WTC11 (cell line): ENCODE measurements at regions not wholly inside any gene's neighbourhood (a gene's known extent, or its start where the extent isn't known, plus 50 kb on each side); places are given as distances from the start of the nearest gene placed in this dataset.

Experiments
- ATAC-seq: fragments of 200-7000 bp; cut with Tn5 transposase; 2 replicates; pipeline ENCODE4 v1.10.0; 2021; ENCODE audit warnings: mild to moderate bottlenecking, moderate library complexity
- CTCF ChIA-PET: fragments of 300-600 bp; sonication (Branson Sonifier 250); formaldehyde crosslinking; loops from one replicate; lab custom pipeline; 2021; ENCODE audit warnings: antibody characterized with exemption; lab: Charles Lee
- POLR2A ChIA-PET: fragments of 350-600 bp; sonication (Branson Sonifier 250); formaldehyde crosslinking; loops from one replicate; lab custom pipeline; 2021; ENCODE audit warnings: antibody characterized with exemption; lab: Charles Lee
- DNase-seq: peaks from one replicate; pipeline ENCODE4 v3.0.0; 2021; ENCODE audit warnings: low spot score
- H3K27ac Mint-ChIP-seq: 2 replicates; pipeline ENCODE4 v1.8.0; 2021; ENCODE audit warnings: mixed read lengths
- H3K27me3 Mint-ChIP-seq: 2 replicates; pipeline ENCODE4 v1.8.0; 2021; ENCODE audit warnings: low read depth, mild to moderate bottlenecking, moderate library complexity, mixed read lengths
- H3K36me3 Mint-ChIP-seq: 2 replicates; pipeline ENCODE4 v1.8.0; 2021; ENCODE audit warnings: mixed read lengths
- H3K4me1 Mint-ChIP-seq: 2 replicates; pipeline ENCODE4 v1.8.0; 2022; ENCODE audit warnings: mixed read lengths
- H3K4me3 Mint-ChIP-seq: 2 replicates; pipeline ENCODE4 v1.8.0; 2021; ENCODE audit warnings: mild to moderate bottlenecking, moderate library complexity, mixed read lengths
- H3K9me3 Mint-ChIP-seq: 2 replicates; pipeline ENCODE4 v1.8.0; 2021; ENCODE audit warnings: mixed read lengths
- ELF4 ChIP-seq: sonication (generic); formaldehyde crosslinking; IDR thresholded peaks from 2 replicates; pipeline ENCODE4 v1.8.1; 2022; ENCODE audit warnings: low read depth, mild to moderate bottlenecking, moderate library complexity, missing genetic modification reagents
- FOXP1 ChIP-seq: sonication (generic); formaldehyde crosslinking; IDR thresholded peaks from 2 replicates; pipeline ENCODE4 v1.8.0; 2022; ENCODE audit warnings: missing genetic modification reagents, mild to moderate bottlenecking, moderate library complexity, borderline replicate concordance
- GABPB1 ChIP-seq: sonication (generic); formaldehyde crosslinking; IDR thresholded peaks from 2 replicates; pipeline ENCODE4 v1.8.1; 2023; ENCODE audit warnings: mild to moderate bottlenecking, missing genetic modification reagents
- NR1H2 ChIP-seq: sonication (generic); formaldehyde crosslinking; IDR thresholded peaks from 2 replicates; pipeline ENCODE4 v1.9.0; 2021; ENCODE audit warnings: mild to moderate bottlenecking, moderate library complexity, missing genetic modification reagents
- NR2C2 ChIP-seq: sonication (generic); formaldehyde crosslinking; IDR thresholded peaks from 2 replicates; pipeline ENCODE4 v1.8.0; 2022; ENCODE audit warnings: mild to moderate bottlenecking, missing genetic modification reagents
- RELA ChIP-seq: sonication (generic); formaldehyde crosslinking; IDR thresholded peaks from 2 replicates; pipeline ENCODE4 v1.8.1; 2022; ENCODE audit warnings: missing genetic modification reagents, mild to moderate bottlenecking, borderline replicate concordance
- RORB ChIP-seq: fragments of 250-450 bp; sonication (Bioruptor Pico); IDR thresholded peaks from 2 replicates; pipeline ENCODE4 v1.9.0; 2021; ENCODE audit warnings: mild to moderate bottlenecking
- SP1 ChIP-seq: sonication (generic); formaldehyde crosslinking; conservative IDR thresholded peaks from 2 replicates; pipeline ENCODE4 v1.8.1; 2022; ENCODE audit warnings: missing genetic modification reagents
- ZNF317 ChIP-seq: sonication (generic); formaldehyde crosslinking; IDR thresholded peaks from 2 replicates; pipeline ENCODE4 v1.8.1; 2023; ENCODE audit warnings: low read depth, mild to moderate bottlenecking, moderate library complexity, missing genetic modification reagents, borderline replicate concordance
- ZNF416 ChIP-seq: fragments of 250-450 bp; sonication (Bioruptor Pico); IDR thresholded peaks from 2 replicates; pipeline ENCODE4 v1.9.0; 2021; ENCODE audit warnings: mild to moderate bottlenecking, inconsistent platforms
- TF ChIP-seq, protein P1 (sequence below): fragments of 200-600 bp; IDR thresholded peaks from 2 replicates; pipeline ENCODE4 v1.8.0; 2022; ENCODE audit warnings: antibody characterized with exemption
- TF ChIP-seq, protein P2 (sequence below): sonication (generic); formaldehyde crosslinking; IDR thresholded peaks from 2 replicates; pipeline ENCODE4 v1.8.1; 2023; ENCODE audit warnings: mild to moderate bottlenecking, moderate library complexity, missing genetic modification reagents
- TF ChIP-seq, protein P3 (sequence below): sonication (generic); formaldehyde crosslinking; IDR thresholded peaks from 2 replicates; pipeline ENCODE4 v1.8.1; 2022; ENCODE audit warnings: missing genetic modification reagents, borderline replicate concordance
- TF ChIP-seq, protein P4 (sequence below): fragments of 250-450 bp; sonication (Bioruptor Pico); IDR thresholded peaks from 2 replicates; pipeline ENCODE4 v1.9.0; 2021; ENCODE audit warnings: mild to moderate bottlenecking, borderline replicate concordance
- TF ChIP-seq, protein P5 (sequence below): sonication (generic); formaldehyde crosslinking; IDR thresholded peaks from 2 replicates; pipeline ENCODE4 v1.8.0; 2022; ENCODE audit warnings: mild to moderate bottlenecking, missing genetic modification reagents
- TF ChIP-seq, protein P6 (sequence below): sonication (generic); formaldehyde crosslinking; IDR thresholded peaks from 2 replicates; pipeline ENCODE4 v1.8.1; 2023; ENCODE audit warnings: mild to moderate bottlenecking, missing genetic modification reagents, moderate library complexity
- TF ChIP-seq, protein P7 (sequence below): fragments of 250-450 bp; sonication (Bioruptor Pico); IDR thresholded peaks from 2 replicates; pipeline ENCODE4 v2.1.2; 2022; ENCODE audit warnings: mild to moderate bottlenecking, moderate library complexity

DNA sequence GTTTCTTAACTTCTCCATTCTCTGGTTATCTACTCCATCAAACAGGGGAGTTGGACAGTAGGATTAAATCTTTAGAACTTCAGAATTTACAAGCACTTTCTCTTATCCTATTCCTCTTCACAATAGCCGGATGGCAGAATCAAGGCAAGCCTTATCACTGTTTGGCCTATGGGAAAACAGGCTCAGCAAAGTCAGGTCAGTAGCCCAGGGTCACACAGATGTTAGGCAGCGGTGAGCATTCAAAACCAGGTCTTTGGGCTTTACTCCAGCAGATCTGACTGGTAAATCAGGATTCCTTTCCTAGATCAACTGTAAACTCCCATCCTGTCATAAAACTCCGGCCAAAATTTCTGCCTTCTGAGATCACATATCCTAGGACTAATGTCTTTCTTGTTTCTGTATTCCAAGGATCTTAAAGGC lies 258.4 kb downstream of the OPA1 start:
- ATAC-seq (no peak), DNase-seq (no peak)
- ChIA-PET CTCF (interaction anchor here (0.6 kb wide), 1 partner anchor 207 kb away, joined by 6 read pairs; no protein-coding TSS in a partner anchor), POLR2A (no interaction called here)
- H3K27ac Mint-ChIP-seq, result no peak overlapping the region
- TF ChIP-seq RELA (CRISPR knock-in tag), result no peak
- TF ChIP-seq, protein P1, sequence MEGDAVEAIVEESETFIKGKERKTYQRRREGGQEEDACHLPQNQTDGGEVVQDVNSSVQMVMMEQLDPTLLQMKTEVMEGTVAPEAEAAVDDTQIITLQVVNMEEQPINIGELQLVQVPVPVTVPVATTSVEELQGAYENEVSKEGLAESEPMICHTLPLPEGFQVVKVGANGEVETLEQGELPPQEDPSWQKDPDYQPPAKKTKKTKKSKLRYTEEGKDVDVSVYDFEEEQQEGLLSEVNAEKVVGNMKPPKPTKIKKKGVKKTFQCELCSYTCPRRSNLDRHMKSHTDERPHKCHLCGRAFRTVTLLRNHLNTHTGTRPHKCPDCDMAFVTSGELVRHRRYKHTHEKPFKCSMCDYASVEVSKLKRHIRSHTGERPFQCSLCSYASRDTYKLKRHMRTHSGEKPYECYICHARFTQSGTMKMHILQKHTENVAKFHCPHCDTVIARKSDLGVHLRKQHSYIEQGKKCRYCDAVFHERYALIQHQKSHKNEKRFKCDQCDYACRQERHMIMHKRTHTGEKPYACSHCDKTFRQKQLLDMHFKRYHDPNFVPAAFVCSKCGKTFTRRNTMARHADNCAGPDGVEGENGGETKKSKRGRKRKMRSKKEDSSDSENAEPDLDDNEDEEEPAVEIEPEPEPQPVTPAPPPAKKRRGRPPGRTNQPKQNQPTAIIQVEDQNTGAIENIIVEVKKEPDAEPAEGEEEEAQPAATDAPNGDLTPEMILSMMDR, result no peak
- no peak for TF ChIP-seq RORB (CRISPR knock-in tag)
- TF ChIP-seq, protein P2, sequence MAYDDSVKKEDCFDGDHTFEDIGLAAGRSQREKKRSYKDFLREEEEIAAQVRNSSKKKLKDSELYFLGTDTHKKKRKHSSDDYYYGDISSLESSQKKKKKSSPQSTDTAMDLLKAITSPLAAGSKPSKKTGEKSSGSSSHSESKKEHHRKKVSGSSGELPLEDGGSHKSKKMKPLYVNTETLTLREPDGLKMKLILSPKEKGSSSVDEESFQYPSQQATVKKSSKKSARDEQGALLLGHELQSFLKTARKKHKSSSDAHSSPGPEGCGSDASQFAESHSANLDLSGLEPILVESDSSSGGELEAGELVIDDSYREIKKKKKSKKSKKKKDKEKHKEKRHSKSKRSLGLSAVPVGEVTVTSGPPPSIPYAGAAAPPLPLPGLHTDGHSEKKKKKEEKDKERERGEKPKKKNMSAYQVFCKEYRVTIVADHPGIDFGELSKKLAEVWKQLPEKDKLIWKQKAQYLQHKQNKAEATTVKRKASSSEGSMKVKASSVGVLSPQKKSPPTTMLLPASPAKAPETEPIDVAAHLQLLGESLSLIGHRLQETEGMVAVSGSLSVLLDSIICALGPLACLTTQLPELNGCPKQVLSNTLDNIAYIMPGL, result no peak
- TF ChIP-seq ZNF317, result no peak
- TF ChIP-seq, protein P3, sequence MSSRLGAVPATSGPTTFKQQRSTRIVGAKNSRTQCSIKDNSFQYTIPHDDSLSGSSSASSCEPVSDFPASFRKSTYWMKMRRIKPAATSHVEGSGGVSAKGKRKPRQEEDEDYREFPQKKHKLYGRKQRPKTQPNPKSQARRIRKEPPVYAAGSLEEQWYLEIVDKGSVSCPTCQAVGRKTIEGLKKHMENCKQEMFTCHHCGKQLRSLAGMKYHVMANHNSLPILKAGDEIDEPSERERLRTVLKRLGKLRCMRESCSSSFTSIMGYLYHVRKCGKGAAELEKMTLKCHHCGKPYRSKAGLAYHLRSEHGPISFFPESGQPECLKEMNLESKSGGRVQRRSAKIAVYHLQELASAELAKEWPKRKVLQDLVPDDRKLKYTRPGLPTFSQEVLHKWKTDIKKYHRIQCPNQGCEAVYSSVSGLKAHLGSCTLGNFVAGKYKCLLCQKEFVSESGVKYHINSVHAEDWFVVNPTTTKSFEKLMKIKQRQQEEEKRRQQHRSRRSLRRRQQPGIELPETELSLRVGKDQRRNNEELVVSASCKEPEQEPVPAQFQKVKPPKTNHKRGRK (CRISPR knock-in tag), result no peak
- no peak for TF ChIP-seq ELF4 (CRISPR knock-in tag)
- TF ChIP-seq, protein P4, sequence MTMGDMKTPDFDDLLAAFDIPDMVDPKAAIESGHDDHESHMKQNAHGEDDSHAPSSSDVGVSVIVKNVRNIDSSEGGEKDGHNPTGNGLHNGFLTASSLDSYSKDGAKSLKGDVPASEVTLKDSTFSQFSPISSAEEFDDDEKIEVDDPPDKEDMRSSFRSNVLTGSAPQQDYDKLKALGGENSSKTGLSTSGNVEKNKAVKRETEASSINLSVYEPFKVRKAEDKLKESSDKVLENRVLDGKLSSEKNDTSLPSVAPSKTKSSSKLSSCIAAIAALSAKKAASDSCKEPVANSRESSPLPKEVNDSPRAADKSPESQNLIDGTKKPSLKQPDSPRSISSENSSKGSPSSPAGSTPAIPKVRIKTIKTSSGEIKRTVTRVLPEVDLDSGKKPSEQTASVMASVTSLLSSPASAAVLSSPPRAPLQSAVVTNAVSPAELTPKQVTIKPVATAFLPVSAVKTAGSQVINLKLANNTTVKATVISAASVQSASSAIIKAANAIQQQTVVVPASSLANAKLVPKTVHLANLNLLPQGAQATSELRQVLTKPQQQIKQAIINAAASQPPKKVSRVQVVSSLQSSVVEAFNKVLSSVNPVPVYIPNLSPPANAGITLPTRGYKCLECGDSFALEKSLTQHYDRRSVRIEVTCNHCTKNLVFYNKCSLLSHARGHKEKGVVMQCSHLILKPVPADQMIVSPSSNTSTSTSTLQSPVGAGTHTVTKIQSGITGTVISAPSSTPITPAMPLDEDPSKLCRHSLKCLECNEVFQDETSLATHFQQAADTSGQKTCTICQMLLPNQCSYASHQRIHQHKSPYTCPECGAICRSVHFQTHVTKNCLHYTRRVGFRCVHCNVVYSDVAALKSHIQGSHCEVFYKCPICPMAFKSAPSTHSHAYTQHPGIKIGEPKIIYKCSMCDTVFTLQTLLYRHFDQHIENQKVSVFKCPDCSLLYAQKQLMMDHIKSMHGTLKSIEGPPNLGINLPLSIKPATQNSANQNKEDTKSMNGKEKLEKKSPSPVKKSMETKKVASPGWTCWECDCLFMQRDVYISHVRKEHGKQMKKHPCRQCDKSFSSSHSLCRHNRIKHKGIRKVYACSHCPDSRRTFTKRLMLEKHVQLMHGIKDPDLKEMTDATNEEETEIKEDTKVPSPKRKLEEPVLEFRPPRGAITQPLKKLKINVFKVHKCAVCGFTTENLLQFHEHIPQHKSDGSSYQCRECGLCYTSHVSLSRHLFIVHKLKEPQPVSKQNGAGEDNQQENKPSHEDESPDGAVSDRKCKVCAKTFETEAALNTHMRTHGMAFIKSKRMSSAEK, result no peak
- TF ChIP-seq, protein P5, sequence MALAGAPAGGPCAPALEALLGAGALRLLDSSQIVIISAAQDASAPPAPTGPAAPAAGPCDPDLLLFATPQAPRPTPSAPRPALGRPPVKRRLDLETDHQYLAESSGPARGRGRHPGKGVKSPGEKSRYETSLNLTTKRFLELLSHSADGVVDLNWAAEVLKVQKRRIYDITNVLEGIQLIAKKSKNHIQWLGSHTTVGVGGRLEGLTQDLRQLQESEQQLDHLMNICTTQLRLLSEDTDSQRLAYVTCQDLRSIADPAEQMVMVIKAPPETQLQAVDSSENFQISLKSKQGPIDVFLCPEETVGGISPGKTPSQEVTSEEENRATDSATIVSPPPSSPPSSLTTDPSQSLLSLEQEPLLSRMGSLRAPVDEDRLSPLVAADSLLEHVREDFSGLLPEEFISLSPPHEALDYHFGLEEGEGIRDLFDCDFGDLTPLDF (CRISPR knock-in tag), result no peak
- TF ChIP-seq, protein P6, sequence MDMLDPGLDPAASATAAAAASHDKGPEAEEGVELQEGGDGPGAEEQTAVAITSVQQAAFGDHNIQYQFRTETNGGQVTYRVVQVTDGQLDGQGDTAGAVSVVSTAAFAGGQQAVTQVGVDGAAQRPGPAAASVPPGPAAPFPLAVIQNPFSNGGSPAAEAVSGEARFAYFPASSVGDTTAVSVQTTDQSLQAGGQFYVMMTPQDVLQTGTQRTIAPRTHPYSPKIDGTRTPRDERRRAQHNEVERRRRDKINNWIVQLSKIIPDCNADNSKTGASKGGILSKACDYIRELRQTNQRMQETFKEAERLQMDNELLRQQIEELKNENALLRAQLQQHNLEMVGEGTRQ (CRISPR knock-in tag), result no peak
- TF ChIP-seq GABPB1 (CRISPR knock-in tag), result no peak
- TF ChIP-seq SP1 (CRISPR knock-in tag), result no peak
- TF ChIP-seq, protein P7, sequence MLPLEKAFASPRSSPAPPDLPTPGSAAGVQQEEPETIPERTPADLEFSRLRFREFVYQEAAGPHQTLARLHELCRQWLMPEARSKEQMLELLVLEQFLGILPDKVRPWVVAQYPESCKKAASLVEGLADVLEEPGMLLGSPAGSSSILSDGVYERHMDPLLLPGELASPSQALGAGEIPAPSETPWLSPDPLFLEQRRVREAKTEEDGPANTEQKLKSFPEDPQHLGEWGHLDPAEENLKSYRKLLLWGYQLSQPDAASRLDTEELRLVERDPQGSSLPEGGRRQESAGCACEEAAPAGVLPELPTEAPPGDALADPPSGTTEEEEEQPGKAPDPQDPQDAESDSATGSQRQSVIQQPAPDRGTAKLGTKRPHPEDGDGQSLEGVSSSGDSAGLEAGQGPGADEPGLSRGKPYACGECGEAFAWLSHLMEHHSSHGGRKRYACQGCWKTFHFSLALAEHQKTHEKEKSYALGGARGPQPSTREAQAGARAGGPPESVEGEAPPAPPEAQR (CRISPR knock-in tag), result no peak
- no peak for TF ChIP-seq ZNF416 (CRISPR knock-in tag)
- TF ChIP-seq FOXP1 (CRISPR knock-in tag), result no peak
- no peak for TF ChIP-seq NR1H2 (CRISPR knock-in tag)
- no peak for TF ChIP-seq NR2C2 (CRISPR knock-in tag)
- H3K4me3 Mint-ChIP-seq, result no peak overlapping the region
- peaks cover 3% of the 10 kb centered on the region; the same call in 1 of the 2 replicates for H3K36me3 Mint-ChIP-seq
- 0 out of 2 replicates have a peak, but pooled peaks cover 3% of the 10 kb centered on the region for H3K27me3 Mint-ChIP-seq
- peaks cover 28% of the 10 kb centered on the region for H3K4me1 Mint-ChIP-seq
- peaks cover 19% of the 10 kb centered on the region for H3K9me3 Mint-ChIP-seq
